H9 (cell line): ENCODE measurements at regions not wholly inside any gene's neighbourhood (a gene's known extent, or its start where the extent isn't known, plus 50 kb on each side); places are given as distances from the start of the nearest gene placed in this dataset.

Experiments
- DNase-seq: peaks from one replicate; pipeline ENCODE4 v3.0.0-alpha.2; 2017
- H2AFZ ChIP-seq: one replicate; pipeline ENCODE4 v1.6.1; 2013; ENCODE audit warnings: mild to moderate bottlenecking, low read length, control low read depth, moderate library complexity
- H2AK5ac ChIP-seq: 2 replicates; pipeline ENCODE4 v1.6.1; 2013; ENCODE audit warnings: low read length, control low read depth, mixed read lengths; ENCODE audit not compliant: insufficient read length
- H2BK120ac ChIP-seq: one replicate; pipeline ENCODE4 v1.6.1; 2013; ENCODE audit warnings: low read depth, mild to moderate bottlenecking, low read length, control low read depth, inconsistent platforms; ENCODE audit not compliant: poor library complexity, severe bottlenecking
- H2BK12ac ChIP-seq: 2 replicates; pipeline ENCODE4 v1.6.1; 2013; ENCODE audit warnings: low read length, control low read depth, mixed read lengths, low read depth; ENCODE audit not compliant: insufficient read length
- H2BK15ac ChIP-seq: 2 replicates; pipeline ENCODE4 v1.6.1; 2013; ENCODE audit warnings: low read depth, low read length, control low read depth
- H2BK20ac ChIP-seq: one replicate; pipeline ENCODE4 v1.6.1; 2013; ENCODE audit warnings: low read depth, mild to moderate bottlenecking, low read length, control low read depth, inconsistent platforms; ENCODE audit not compliant: poor library complexity, severe bottlenecking
- H2BK5ac ChIP-seq: 2 replicates; pipeline ENCODE4 v1.6.1; 2013; ENCODE audit warnings: low read length, control low read depth, mixed read lengths; ENCODE audit not compliant: insufficient read length
- H3K14ac ChIP-seq: 2 replicates; pipeline ENCODE4 v1.6.1; 2013; ENCODE audit warnings: low read length, control low read depth; ENCODE audit not compliant: insufficient read depth
- H3K18ac ChIP-seq: 2 replicates; pipeline ENCODE4 v1.6.1; 2013; ENCODE audit warnings: low read depth, mild to moderate bottlenecking, mixed read lengths, low read length, control low read depth; ENCODE audit not compliant: insufficient read length
- H3K23ac ChIP-seq: 2 replicates; pipeline ENCODE4 v1.6.1; 2013; ENCODE audit warnings: low read length, control low read depth, mixed read lengths, low read depth; ENCODE audit not compliant: insufficient read length
- H3K23me2 ChIP-seq: 2 replicates; pipeline ENCODE4 v1.6.1; 2013; ENCODE audit warnings: low read depth, mild to moderate bottlenecking, mixed read lengths, low read length, control low read depth; ENCODE audit not compliant: insufficient read length, poor library complexity, severe bottlenecking
- H3K27ac ChIP-seq: 2 replicates; pipeline ENCODE4 v1.5.1; 2013; ENCODE audit warnings: low read length, control low read depth, mixed read lengths, low read depth; ENCODE audit not compliant: insufficient read length
- H3K27me3 ChIP-seq: 2 replicates; pipeline ENCODE4 v1.6.1; 2013; ENCODE audit warnings: low read length, control low read depth, inconsistent platforms; ENCODE audit not compliant: insufficient read depth
- H3K4ac ChIP-seq: 2 replicates; pipeline ENCODE4 v1.6.1; 2013; ENCODE audit warnings: low read depth, mild to moderate bottlenecking, control low read depth, inconsistent platforms, low read length, moderate library complexity
- H3K4me1 ChIP-seq: 2 replicates; pipeline ENCODE4 v1.6.1; 2013; ENCODE audit warnings: low read length, control low read depth, inconsistent platforms; ENCODE audit not compliant: insufficient read depth
- H3K4me2 ChIP-seq: 2 replicates; pipeline ENCODE4 v1.6.1; 2013; ENCODE audit warnings: low read length, control low read depth, mixed read lengths; ENCODE audit not compliant: insufficient read length, insufficient read depth
- H3K56ac ChIP-seq: 2 replicates; pipeline ENCODE4 v1.6.1; 2013; ENCODE audit warnings: low read depth, mild to moderate bottlenecking, mixed read lengths, low read length, control low read depth; ENCODE audit not compliant: insufficient read length
- H3K79me1 ChIP-seq: 2 replicates; pipeline ENCODE4 v1.6.1; 2013; ENCODE audit warnings: low read depth, mild to moderate bottlenecking, moderate library complexity, low read length, control low read depth, inconsistent platforms; ENCODE audit not compliant: insufficient read depth, poor library complexity, severe bottlenecking
- H3K79me2 ChIP-seq: 2 replicates; pipeline ENCODE4 v1.6.1; 2013; ENCODE audit warnings: low read length, control low read depth, inconsistent platforms; ENCODE audit not compliant: insufficient read depth
- H3K9ac ChIP-seq: 2 replicates; pipeline ENCODE4 v1.6.1; 2013; ENCODE audit warnings: low read length, control low read depth, mixed read lengths; ENCODE audit not compliant: insufficient read length; ENCODE audit errors: extremely low read depth
- H3K9me3 ChIP-seq: one replicate; pipeline ENCODE4 v1.6.1; 2013; ENCODE audit warnings: low read depth, low read length, inconsistent platforms; ENCODE audit not compliant: control insufficient read depth
- H3T11ph ChIP-seq: one replicate; pipeline ENCODE4 v1.6.1; 2013; ENCODE audit warnings: mild to moderate bottlenecking, low read length, control low read depth, inconsistent platforms
- H4K20me1 ChIP-seq: one replicate; pipeline ENCODE4 v1.6.1; 2013; ENCODE audit not compliant: control insufficient read depth, insufficient read length, insufficient read depth
- H4K5ac ChIP-seq: 2 replicates; pipeline ENCODE4 v1.6.1; 2013; ENCODE audit warnings: low read depth, mild to moderate bottlenecking, mixed read lengths, low read length, control low read depth; ENCODE audit not compliant: insufficient read length
- H4K8ac ChIP-seq: replicated peaks from 2 replicates; pipeline ENCODE4 v1.6.1; 2013; ENCODE audit warnings: low read length, control low read depth, mixed read lengths, low read depth; ENCODE audit not compliant: insufficient read length
- H4K91ac ChIP-seq: 2 replicates; pipeline ENCODE4 v1.6.1; 2013; ENCODE audit warnings: low read depth, mild to moderate bottlenecking, moderate library complexity, mixed read lengths, low read length, control low read depth; ENCODE audit not compliant: insufficient read length
- H3K27ac Mint-ChIP-seq, 3 experiments: 2 replicates in 2 of 3; 3 replicates in 1 of 3; pipeline ENCODE4 v1.8.0; 2020 to 2021; ENCODE audit warnings: mixed read lengths in 3 of 3, mild to moderate bottlenecking in 1 of 3, moderate library complexity in 1 of 3
- H3K27me3 Mint-ChIP-seq: 2 replicates; pipeline ENCODE4 v1.8.0; 2021; ENCODE audit warnings: low read depth, mild to moderate bottlenecking, moderate library complexity, mixed read lengths
- H3K36me3 Mint-ChIP-seq, 3 experiments: 2 replicates in 2 of 3; 3 replicates in 1 of 3; pipeline ENCODE4 v1.8.0; 2020 to 2021; ENCODE audit warnings: low read depth in 3 of 3, mixed read lengths in 3 of 3; ENCODE audit not compliant: insufficient read depth in 1 of 3
- H3K4me1 Mint-ChIP-seq, 2 experiments: 2 replicates each; pipeline ENCODE4 v1.8.0; 2020; ENCODE audit warnings: mixed read lengths in 2 of 2
- H3K4me3 Mint-ChIP-seq, 2 experiments: 2 replicates in 1 of 2; 3 replicates in 1 of 2; pipeline ENCODE4 v1.8.0; 2020 to 2021; ENCODE audit warnings: mild to moderate bottlenecking in 2 of 2, mixed read lengths in 2 of 2, moderate library complexity in 1 of 2
- H3K9me3 Mint-ChIP-seq, 2 experiments: 2 replicates in 1 of 2; 3 replicates in 1 of 2; pipeline ENCODE4 v1.8.0; 2020; ENCODE audit warnings: mild to moderate bottlenecking in 2 of 2, mixed read lengths in 2 of 2, moderate library complexity in 1 of 2
- WGBS: extraction: QIAGEN DNeasy Blood & Tissue Kit; methylation state at CpG from one replicate; pipeline ENCODE4 v1.1.7; 2013; ENCODE audit warnings: missing lambda C conversion rate, low lambda C conversion rate, mixed read lengths; ENCODE audit not compliant: insufficient read length; ENCODE audit errors: extremely low coverage; 5-methylcytosine and 5-hydroxymethylcytosine counted together
- TF ChIP-seq, protein P1 (sequence below): fragments of 200-600 bp; sonication (generic); conservative IDR thresholded peaks from 3 replicates; pipeline ENCODE4 v1.8.0; 2021; ENCODE audit warnings: antibody characterized with exemption, mild to moderate bottlenecking

GRCh38 chr5:112062181-112062580, 305.2 kb upstream of the NREP start:
- H3K4me1 Mint-ChIP-seq, result no peaks in the 10 kb centered on the region
- Histone ChIP-seq H4K5ac (no peak overlapping the region), H2AFZ (no peak overlapping the region), H3K9ac (no peak overlapping the region), H3K14ac (no peak overlapping the region), H3K27ac (no peak overlapping the region), H3K18ac (no peak overlapping the region), H3K56ac (no peak overlapping the region), H3K23ac (no peak overlapping the region), H3K4me1 (no peaks in the 10 kb centered on the region), H2BK20ac (no peak overlapping the region), H3K79me2 (no peaks in the 10 kb centered on the region), H3K4ac (no peak overlapping the region), H3K23me2 (no peaks in the 10 kb centered on the region), H3K9me3 (no peaks in the 10 kb centered on the region), H2BK120ac (no peak overlapping the region), H4K20me1 (no peaks in the 10 kb centered on the region), H3K79me1 (no peaks in the 10 kb centered on the region), H2AK5ac (no peak overlapping the region), H3T11ph (no peak overlapping the region), H4K91ac (no peak overlapping the region), H2BK5ac (no peak overlapping the region), H4K8ac (no peak overlapping the region), H2BK12ac (no peak overlapping the region), H2BK15ac (no peak overlapping the region), H3K4me2 (no peak overlapping the region), H3K27me3 (no peaks in the 10 kb centered on the region)
- no CpG with 5 or more reads among the region's 2 CpGs for WGBS
- H3K4me3 Mint-ChIP-seq, result no peak overlapping the region
- no peaks in the 10 kb centered on the region for H3K27me3 Mint-ChIP-seq
- TF ChIP-seq, protein P1, sequence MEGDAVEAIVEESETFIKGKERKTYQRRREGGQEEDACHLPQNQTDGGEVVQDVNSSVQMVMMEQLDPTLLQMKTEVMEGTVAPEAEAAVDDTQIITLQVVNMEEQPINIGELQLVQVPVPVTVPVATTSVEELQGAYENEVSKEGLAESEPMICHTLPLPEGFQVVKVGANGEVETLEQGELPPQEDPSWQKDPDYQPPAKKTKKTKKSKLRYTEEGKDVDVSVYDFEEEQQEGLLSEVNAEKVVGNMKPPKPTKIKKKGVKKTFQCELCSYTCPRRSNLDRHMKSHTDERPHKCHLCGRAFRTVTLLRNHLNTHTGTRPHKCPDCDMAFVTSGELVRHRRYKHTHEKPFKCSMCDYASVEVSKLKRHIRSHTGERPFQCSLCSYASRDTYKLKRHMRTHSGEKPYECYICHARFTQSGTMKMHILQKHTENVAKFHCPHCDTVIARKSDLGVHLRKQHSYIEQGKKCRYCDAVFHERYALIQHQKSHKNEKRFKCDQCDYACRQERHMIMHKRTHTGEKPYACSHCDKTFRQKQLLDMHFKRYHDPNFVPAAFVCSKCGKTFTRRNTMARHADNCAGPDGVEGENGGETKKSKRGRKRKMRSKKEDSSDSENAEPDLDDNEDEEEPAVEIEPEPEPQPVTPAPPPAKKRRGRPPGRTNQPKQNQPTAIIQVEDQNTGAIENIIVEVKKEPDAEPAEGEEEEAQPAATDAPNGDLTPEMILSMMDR, result no peak
- no peaks in the 10 kb centered on the region for H3K36me3 Mint-ChIP-seq
- no peak overlapping the region for H3K27ac Mint-ChIP-seq
- H3K9me3 Mint-ChIP-seq, result no peaks in the 10 kb centered on the region
- DNase-seq, result no peak
